Transverse colon (tissue), 4 donors: ENCODE measurements at regions not wholly inside any gene's neighbourhood (a gene's known extent, or its start where the extent isn't known, plus 50 kb on each side); places are given as distances from the start of the nearest gene placed in this dataset.

ENCODE experiments used
- DNase-seq: peaks from one replicate; pipeline ENCODE4 v3.0.0-alpha.2; 2019
- H3K27ac ChIP-seq, 4 donors: fragments of 200-600 bp; sonication (generic); 2 replicates each; pipeline ENCODE4 v1.5.1; 2016 to 2018; ENCODE audit warnings: inconsistent platforms in 4 of 4
- H3K27me3 ChIP-seq: fragments of 200-600 bp; sonication (generic); 2 replicates; pipeline ENCODE4 v1.5.1; 2017; ENCODE audit warnings: inconsistent platforms
- H3K36me3 ChIP-seq, 4 donors: fragments of 200-600 bp; sonication (generic); 2 replicates each; pipeline ENCODE4 v1.5.1; 2017 to 2019; ENCODE audit warnings: inconsistent platforms in 4 of 4
- H3K4me1 ChIP-seq, 4 donors: fragments of 200-600 bp; sonication (generic); 2 replicates each; pipeline ENCODE4 v1.5.1; 2017 to 2020; ENCODE audit warnings: inconsistent platforms in 4 of 4
- H3K4me3 ChIP-seq, 4 donors: fragments of 200-600 bp; sonication (generic); 1 replicate in 1 of 4; 2 replicates in 3 of 4; pipeline versions ENCODE4 v1.5.1 to v1.6.1; 2017 to 2019; ENCODE audit warnings: inconsistent platforms in 4 of 4
- H3K9me3 ChIP-seq, 2 donors: fragments of 200-600 bp; sonication (generic); 2 replicates each; pipeline ENCODE4 v1.5.1; 2017 to 2019; ENCODE audit warnings: inconsistent platforms in 2 of 2
- EP300 ChIP-seq: sonication (generic); formaldehyde crosslinking; IDR thresholded peaks from one replicate; pipeline ENCODE4 v1.6.1; 2017; ENCODE audit warnings: antibody characterized with exemption, low read depth
- POLR2A ChIP-seq: fragments of 450-650 bp; IDR thresholded peaks from one replicate; pipeline ENCODE4 v1.6.1; 2016; ENCODE audit warnings: antibody characterized with exemption, mild to moderate bottlenecking, moderate library complexity
- POLR2AphosphoS5 ChIP-seq, 3 donors: sonication (generic); formaldehyde crosslinking; IDR thresholded peaks; one replicate each; pipeline ENCODE4 v1.6.1; 2016; ENCODE audit warnings: antibody characterized with exemption in 3 of 3
- WGBS, 2 donors: methylation state at CpG; one replicate each; pipeline ENCODE4 v1.1.5; 2018; ENCODE audit warnings: low coverage in 1 of 2; 5-methylcytosine and 5-hydroxymethylcytosine counted together
- in situ Hi-C, 4 donors: fragments of 200-750 bp; cut with MboI; loops; one replicate each; pipeline versions ENCODE4 v1.15.0 to v1.15.1; 2017; ENCODE audit warnings: low sequenced_read_pairs in 3 of 4, low pct_ligation_motif_present in 1 of 4, low pct_unique_long_range_greater_than_20kb in 1 of 4
- intact Hi-C: fragments of 100-400 bp; cut with DNase I; formaldehyde crosslinking; loops from one replicate; pipeline ENCODE4 v1.15.1; 2023; ENCODE audit warnings: low total_unique reads
- TF ChIP-seq, protein P1 (sequence below), 5 experiments: fragments of 200-600 bp in 3 of 5; fragments of 450-650 bp in 2 of 5; sonication (generic) in 3 of 5; IDR thresholded peaks; 1 replicate in 2 of 5; 2 replicates in 3 of 5; pipeline ENCODE4 v1.5.1; 2016 to 2017; ENCODE audit warnings: antibody characterized with exemption in 5 of 5, inconsistent platforms in 3 of 5, mild to moderate bottlenecking in 2 of 5, moderate library complexity in 1 of 5

DNA sequence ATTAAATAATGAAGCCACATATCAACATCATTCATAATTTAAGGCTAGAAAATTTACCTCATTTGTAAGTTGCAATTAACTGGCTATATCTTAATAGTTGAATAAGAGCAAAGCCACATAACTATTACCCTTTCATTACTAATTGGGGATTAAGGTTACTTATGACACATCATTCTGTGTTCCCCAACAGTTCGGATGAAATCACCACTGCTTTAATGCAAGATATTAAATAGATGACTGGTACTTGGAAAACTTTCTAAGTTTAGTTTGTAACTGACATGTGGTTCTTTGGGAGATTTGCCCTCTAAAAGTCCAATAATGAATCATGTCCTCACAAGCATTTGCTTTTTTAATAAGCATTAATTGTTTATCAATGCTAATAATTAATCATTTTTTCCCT lies 109.1 kb downstream of the MTERF1 start:
- Histone ChIP-seq H3K4me1 (peaks cover 0 to 15% (median 2%) of the 10 kb centered on the region in 4 donors), H3K36me3 (no peaks in the 10 kb centered on the region), H3K27me3 (no peaks in the 10 kb centered on the region), H3K27ac (no peak overlapping the region), H3K4me3 (no peak overlapping the region), H3K9me3 (no peaks in the 10 kb centered on the region)
- no peak for TF ChIP-seq POLR2A
- TF ChIP-seq POLR2AphosphoS5 (IDR thresholded peaks at IDR 0.05) = no peak
- TF ChIP-seq, protein P1, sequence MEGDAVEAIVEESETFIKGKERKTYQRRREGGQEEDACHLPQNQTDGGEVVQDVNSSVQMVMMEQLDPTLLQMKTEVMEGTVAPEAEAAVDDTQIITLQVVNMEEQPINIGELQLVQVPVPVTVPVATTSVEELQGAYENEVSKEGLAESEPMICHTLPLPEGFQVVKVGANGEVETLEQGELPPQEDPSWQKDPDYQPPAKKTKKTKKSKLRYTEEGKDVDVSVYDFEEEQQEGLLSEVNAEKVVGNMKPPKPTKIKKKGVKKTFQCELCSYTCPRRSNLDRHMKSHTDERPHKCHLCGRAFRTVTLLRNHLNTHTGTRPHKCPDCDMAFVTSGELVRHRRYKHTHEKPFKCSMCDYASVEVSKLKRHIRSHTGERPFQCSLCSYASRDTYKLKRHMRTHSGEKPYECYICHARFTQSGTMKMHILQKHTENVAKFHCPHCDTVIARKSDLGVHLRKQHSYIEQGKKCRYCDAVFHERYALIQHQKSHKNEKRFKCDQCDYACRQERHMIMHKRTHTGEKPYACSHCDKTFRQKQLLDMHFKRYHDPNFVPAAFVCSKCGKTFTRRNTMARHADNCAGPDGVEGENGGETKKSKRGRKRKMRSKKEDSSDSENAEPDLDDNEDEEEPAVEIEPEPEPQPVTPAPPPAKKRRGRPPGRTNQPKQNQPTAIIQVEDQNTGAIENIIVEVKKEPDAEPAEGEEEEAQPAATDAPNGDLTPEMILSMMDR (IDR thresholded peaks at IDR 0.05) = no peak
- TF ChIP-seq EP300 = no peak
- in situ Hi-C loops = no loop called here
- WGBS, 2 donors = 33 to 58% methylated on average over 1 of the region's 1 CpG
- intact Hi-C loops = no loop called here
- DNase-seq = no peak

DNA sequence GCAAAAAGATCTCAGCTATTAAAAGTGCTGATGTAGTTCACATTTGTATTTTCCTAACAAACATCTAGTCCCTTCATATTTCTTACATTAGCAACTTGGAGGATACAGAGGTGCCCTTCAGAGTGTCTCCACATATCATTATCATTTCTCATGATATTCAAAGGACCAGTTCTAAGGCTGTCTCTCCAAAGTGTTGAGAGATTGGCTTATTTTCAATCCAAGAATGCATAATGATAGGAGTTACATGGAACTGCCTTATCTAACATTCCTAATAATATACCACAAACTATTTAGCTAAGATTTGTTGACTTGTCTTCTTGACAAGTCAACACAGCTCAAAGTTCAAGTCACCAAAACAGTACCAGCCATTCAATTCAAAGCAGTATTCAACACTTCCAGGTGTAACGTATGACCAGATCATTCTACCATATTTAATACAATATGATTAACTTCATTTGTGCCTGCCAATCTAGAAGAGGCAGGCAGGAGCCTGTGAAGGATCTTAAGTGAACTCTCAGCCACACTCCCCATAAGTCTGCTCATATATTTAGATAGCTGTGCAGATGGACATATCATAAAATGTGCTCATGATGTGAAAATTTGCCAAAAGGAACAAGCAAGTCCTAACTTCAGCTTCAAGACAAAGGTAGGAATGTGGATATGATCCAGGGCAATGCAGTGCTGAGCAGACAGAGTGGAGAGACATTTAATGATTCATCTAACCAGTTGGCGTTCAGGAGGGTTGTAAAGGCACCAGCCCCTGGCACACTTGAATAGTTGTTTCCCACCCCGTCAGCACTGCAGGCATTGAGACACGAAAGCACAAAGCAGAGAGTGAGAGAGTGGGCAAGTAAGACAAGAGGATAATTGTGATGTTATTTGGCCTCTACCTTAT lies 108.3 kb downstream of the MTERF1 start:
- H3K4me1 ChIP-seq = peaks cover 0 to 15% (median 2%) of the 10 kb centered on the region in 4 donors
- H3K27ac ChIP-seq = peak overlapping the region in 3 of 4 donors; percentile 7 to 49 (median 29)
- H3K36me3 ChIP-seq = no peaks in the 10 kb centered on the region
- 40 to 44% methylated on average over 4 of the region's 4 CpGs for WGBS, 2 donors
- TF ChIP-seq POLR2A = no peak
- peak in 1 of 3 donors; percentile 38 for TF ChIP-seq POLR2AphosphoS5 (IDR thresholded peaks at IDR 0.05)
- no peaks in the 10 kb centered on the region for H3K9me3 ChIP-seq
- H3K27me3 ChIP-seq = no peaks in the 10 kb centered on the region
- in situ Hi-C loops = no loop called here
- intact Hi-C loops = no loop called here
- DNase-seq = peak; percentile 42
- H3K4me3 ChIP-seq = no peak overlapping the region

DNA sequence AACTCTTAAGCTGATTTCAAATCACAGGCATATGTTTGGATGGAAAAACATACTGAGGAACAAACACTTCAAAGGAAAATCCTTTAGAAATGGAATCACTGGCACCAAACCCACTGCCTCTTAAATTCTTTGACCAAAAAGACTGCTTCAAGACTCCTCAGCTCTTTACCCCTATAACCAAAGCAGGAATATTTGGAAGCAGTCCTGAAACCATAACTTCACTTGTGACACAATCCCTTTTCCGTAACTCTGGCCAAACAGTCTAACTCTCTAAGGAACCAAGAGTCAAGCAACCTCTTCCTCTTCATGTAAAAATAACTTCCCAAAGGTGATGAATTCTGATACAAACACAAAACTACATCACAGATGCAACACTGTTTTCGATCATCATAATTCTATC lies 104.3 kb downstream of the MTERF1 start:
- in situ Hi-C loops = loop anchor here in 2 of 4 donors (25.0 kb wide), 1 partner anchor 689 kb away; no protein-coding TSS in a partner anchor
- 70 to 90% methylated on average over 1 to 2 of the region's 2 CpGs for WGBS, 2 donors
- H3K4me3 ChIP-seq = no peak overlapping the region
- intact Hi-C loops = no loop called here
- no peak for DNase-seq
- H3K36me3 ChIP-seq = no peaks in the 10 kb centered on the region
- H3K27me3 ChIP-seq = no peaks in the 10 kb centered on the region
- TF ChIP-seq EP300 (no peak), POLR2A (no peak), POLR2AphosphoS5 (IDR thresholded peaks at IDR 0.05) (no peak)
- TF ChIP-seq, protein P1 (IDR thresholded peaks at IDR 0.05) = no peak
- peaks cover 0 to 15% (median 2%) of the 10 kb centered on the region in 4 donors for H3K4me1 ChIP-seq
- no peak overlapping the region for H3K27ac ChIP-seq
- no peaks in the 10 kb centered on the region for H3K9me3 ChIP-seq

DNA sequence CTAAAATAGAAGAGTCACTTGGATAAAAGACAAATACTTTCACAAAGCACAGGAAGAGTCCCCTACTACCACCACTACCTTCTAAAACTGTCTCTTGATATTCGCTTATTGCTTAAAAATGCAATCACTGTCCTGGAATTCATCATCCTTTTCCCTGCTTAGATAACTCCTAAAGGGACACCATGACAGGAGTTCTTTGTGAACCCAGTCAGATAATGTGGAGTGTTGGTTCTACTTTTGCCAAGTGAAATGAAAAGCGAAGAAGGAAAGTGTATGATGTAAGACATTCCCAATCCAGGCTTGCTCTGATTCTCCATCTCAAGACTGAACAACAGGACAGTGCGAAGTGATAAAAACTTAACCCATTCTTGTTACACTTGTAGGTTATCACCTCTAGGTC lies 103.0 kb downstream of the MTERF1 start:
- 80 to 91% methylated on average over 2 to 3 of the region's 3 CpGs for WGBS, 2 donors
- in situ Hi-C loops = loop anchor here in 2 of 4 donors (25.0 kb wide), 1 partner anchor 690 kb away; no protein-coding TSS in a partner anchor
- H3K9me3 ChIP-seq = no peaks in the 10 kb centered on the region
- no peak for TF ChIP-seq POLR2AphosphoS5 (IDR thresholded peaks at IDR 0.05)
- H3K36me3 ChIP-seq = no peaks in the 10 kb centered on the region
- no peak overlapping the region for H3K27ac ChIP-seq
- intact Hi-C loops = no loop called here
- H3K27me3 ChIP-seq = no peaks in the 10 kb centered on the region
- no peak overlapping the region for H3K4me3 ChIP-seq
- peaks cover 0 to 5% (median 0%) of the 10 kb centered on the region in 4 donors for H3K4me1 ChIP-seq
- no peak for DNase-seq

DNA sequence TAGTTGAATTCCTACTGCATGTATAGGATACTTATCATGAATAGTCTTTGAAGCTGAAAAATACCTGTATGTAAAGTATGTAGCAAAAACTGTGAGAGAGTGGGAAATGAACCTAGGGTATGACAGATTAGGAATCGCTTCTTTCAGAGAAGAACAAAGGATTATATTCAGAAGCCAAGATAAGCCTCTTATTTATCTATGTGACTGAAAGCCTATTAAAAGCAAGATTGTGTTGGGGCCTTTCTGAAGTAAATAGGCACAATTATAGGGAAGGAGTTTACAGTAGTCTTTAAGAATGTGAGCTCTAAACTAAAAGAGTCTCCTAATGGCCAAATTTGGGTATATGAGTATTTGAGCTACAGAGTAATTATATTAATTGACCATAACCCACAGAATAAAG lies 102.1 kb downstream of the MTERF1 start:
- Histone ChIP-seq H3K36me3 (no peaks in the 10 kb centered on the region), H3K27ac (no peak overlapping the region), H3K4me1 (no peaks in the 10 kb centered on the region), H3K27me3 (no peaks in the 10 kb centered on the region), H3K4me3 (no peak overlapping the region), H3K9me3 (no peaks in the 10 kb centered on the region)
- DNase-seq = no peak
- TF ChIP-seq EP300 = no peak
- TF ChIP-seq POLR2AphosphoS5 (IDR thresholded peaks at IDR 0.05) = no peak
- TF ChIP-seq, protein P1 (IDR thresholded peaks at IDR 0.05) = no peak
- TF ChIP-seq POLR2A = no peak
- in situ Hi-C loops (loop anchor here in 2 of 4 donors (25.0 kb wide), 1 partner anchor 691 kb away; no protein-coding TSS in a partner anchor), intact Hi-C loops (no loop called here)
- WGBS, 2 donors = 80 to 100% methylated on average over 1 of the region's 1 CpG
